ENCODE measurements at regions not wholly inside any gene's neighbourhood (a gene's known extent, or its start where the extent isn't known, plus 50 kb on each side); places are given as distances from the start of the nearest gene placed in this dataset.

- TF ChIP-seq, protein P1, sequence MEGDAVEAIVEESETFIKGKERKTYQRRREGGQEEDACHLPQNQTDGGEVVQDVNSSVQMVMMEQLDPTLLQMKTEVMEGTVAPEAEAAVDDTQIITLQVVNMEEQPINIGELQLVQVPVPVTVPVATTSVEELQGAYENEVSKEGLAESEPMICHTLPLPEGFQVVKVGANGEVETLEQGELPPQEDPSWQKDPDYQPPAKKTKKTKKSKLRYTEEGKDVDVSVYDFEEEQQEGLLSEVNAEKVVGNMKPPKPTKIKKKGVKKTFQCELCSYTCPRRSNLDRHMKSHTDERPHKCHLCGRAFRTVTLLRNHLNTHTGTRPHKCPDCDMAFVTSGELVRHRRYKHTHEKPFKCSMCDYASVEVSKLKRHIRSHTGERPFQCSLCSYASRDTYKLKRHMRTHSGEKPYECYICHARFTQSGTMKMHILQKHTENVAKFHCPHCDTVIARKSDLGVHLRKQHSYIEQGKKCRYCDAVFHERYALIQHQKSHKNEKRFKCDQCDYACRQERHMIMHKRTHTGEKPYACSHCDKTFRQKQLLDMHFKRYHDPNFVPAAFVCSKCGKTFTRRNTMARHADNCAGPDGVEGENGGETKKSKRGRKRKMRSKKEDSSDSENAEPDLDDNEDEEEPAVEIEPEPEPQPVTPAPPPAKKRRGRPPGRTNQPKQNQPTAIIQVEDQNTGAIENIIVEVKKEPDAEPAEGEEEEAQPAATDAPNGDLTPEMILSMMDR (conservative IDR thresholded peaks at IDR 0.05 in 1 of 2, IDR thresholded peaks at IDR 0.05 in 1 of 2; ENCODE audit: low read depth in 1 of 2, low read length in 2 of 2), result no peak
- no peak for TF ChIP-seq EZH2 (IDR thresholded peaks at IDR 0.05; ENCODE audit: low read length, missing control alignments)
These were observed 137.4 kb upstream of the TNRC6C start for GRCh38 chr17:77821114-77821513.
